ENCODE measurements at regions not wholly inside any gene's neighbourhood (a gene's known extent, or its start where the extent isn't known, plus 50 kb on each side); places are given as distances from the start of the nearest gene placed in this dataset.

- peak; percentile 86 to 95 for DNase-seq (ENCODE audit: low spot score in 2 of 2)
- H3K4me3 ChIP-seq (ENCODE audit: low read depth, poor library complexity, severe bottlenecking): no peak overlapping the region
- WGBS, 2 donors: 18 to 21% methylated on average over 17 to 18 of the region's 18 CpGs
- intact Hi-C loops (cut with DNase I; ENCODE audit: low total_unique reads): no loop called here
- TF ChIP-seq POLR2A (IDR thresholded peaks at IDR 0.05): no peak
- peak in 1 of 3 donors; percentile 71 for TF ChIP-seq CTCF (IDR thresholded peaks at IDR 0.05)
These were observed 167.5 kb upstream of the HABP2 start for GRCh38 chr10:113385021-113385999.

GRCh38 chr10:113386005-113386404 lies 166.8 kb upstream of the HABP2 start:
- peak in 1 of 2 donors; percentile 80 for DNase-seq (ENCODE audit: low spot score in 2 of 2)
- WGBS, 2 donors: 35% methylated on average over 3 of the region's 3 CpGs
- intact Hi-C loops (cut with DNase I; ENCODE audit: low total_unique reads): no loop called here
- no peak overlapping the region for H3K4me3 ChIP-seq (ENCODE audit: low read depth, poor library complexity, severe bottlenecking)
- no peak for TF ChIP-seq CTCF (IDR thresholded peaks at IDR 0.05)

GRCh38 chr10:113389969-113390368 lies 162.9 kb upstream of the HABP2 start:
- intact Hi-C loops (cut with DNase I; ENCODE audit: low total_unique reads): no loop called here
- TF ChIP-seq CTCF (IDR thresholded peaks at IDR 0.05) (no peak), POLR2A (IDR thresholded peaks at IDR 0.05) (no peak)
- DNase-seq (ENCODE audit: low spot score in 2 of 2): peak in 1 of 2 donors; percentile 45
- 97 to 98% methylated on average over 5 of the region's 5 CpGs for WGBS, 2 donors
- H3K4me3 ChIP-seq (ENCODE audit: low read depth, poor library complexity, severe bottlenecking): no peak overlapping the region

- no peak for TF ChIP-seq POLR2A (IDR thresholded peaks at IDR 0.05)
- no peak for TF ChIP-seq CTCF (IDR thresholded peaks at IDR 0.05)
- 67 to 88% methylated on average over 4 of the region's 4 CpGs for WGBS, 2 donors
- no peak overlapping the region for H3K4me3 ChIP-seq (ENCODE audit: low read depth, poor library complexity, severe bottlenecking)
- intact Hi-C loops (cut with DNase I; ENCODE audit: low total_unique reads): no loop called here
- peak in 1 of 2 donors; percentile 15 for DNase-seq (ENCODE audit: low spot score in 2 of 2)
These were observed 162.0 kb upstream of the HABP2 start for GRCh38 chr10:113390896-113391295.

GRCh38 chr10:113397047-113397446 lies 155.8 kb upstream of the HABP2 start:
- WGBS, 2 donors: 69 to 82% methylated on average over 9 of the region's 9 CpGs

More at GRCh38 chr10:113397047-113397446, 155.8 kb upstream of the HABP2 start:
- TF ChIP-seq CTCF (IDR thresholded peaks at IDR 0.05): no peak
- no peak for TF ChIP-seq POLR2A (IDR thresholded peaks at IDR 0.05)
- no peak overlapping the region for H3K4me3 ChIP-seq (ENCODE audit: low read depth, poor library complexity, severe bottlenecking)
- no peak for DNase-seq (ENCODE audit: low spot score in 2 of 2)
- intact Hi-C loops (cut with DNase I; ENCODE audit: low total_unique reads): no loop called here

Data from lower leg skin (tissue), 4 donors.